Adipocyte (in vitro differentiated cells): ENCODE measurements at regions not wholly inside any gene's neighbourhood (a gene's known extent, or its start where the extent isn't known, plus 50 kb on each side); places are given as distances from the start of the nearest gene placed in this dataset.

Experiments
- DNase-seq: peaks from one replicate; pipeline ENCODE4 v3.0.0-alpha.2; 2015; ENCODE audit warnings: low read depth
- H3K27me3 ChIP-seq: replicated peaks from 2 replicates; pipeline ENCODE4 v1.7.0; 2013; ENCODE audit warnings: mild to moderate bottlenecking, low read length, moderate library complexity; ENCODE audit not compliant: control insufficient read depth, insufficient read depth
- H3K36me3 ChIP-seq: 2 replicates; pipeline ENCODE4 v1.7.0; 2013; ENCODE audit warnings: low read length, mild to moderate bottlenecking, moderate library complexity; ENCODE audit not compliant: control insufficient read depth, insufficient read depth, severe bottlenecking
- H3K4me1 ChIP-seq: 2 replicates; pipeline ENCODE4 v1.7.0; 2013; ENCODE audit warnings: mild to moderate bottlenecking, low read length, moderate library complexity; ENCODE audit not compliant: control insufficient read depth, insufficient read depth
- H3K4me3 ChIP-seq: 2 replicates; pipeline ENCODE4 v1.7.0; 2013; ENCODE audit warnings: mild to moderate bottlenecking, low read length, moderate library complexity
- H3K9ac ChIP-seq: 2 replicates; pipeline ENCODE4 v1.7.0; 2013; ENCODE audit warnings: mild to moderate bottlenecking, low read length, moderate library complexity
- H3K9me3 ChIP-seq: 2 replicates; pipeline ENCODE4 v1.7.0; 2013; ENCODE audit warnings: mild to moderate bottlenecking, low read length, moderate library complexity; ENCODE audit not compliant: control insufficient read depth

GRCh38 chr21:18899261-18899660, 495.7 kb upstream of the TMPRSS15 start:
- Histone ChIP-seq H3K36me3 (no peaks in the 10 kb centered on the region), H3K27me3 (no peaks in the 10 kb centered on the region), H3K4me3 (no peak overlapping the region), H3K9me3 (no peaks in the 10 kb centered on the region), H3K4me1 (no peaks in the 10 kb centered on the region), H3K9ac (no peak overlapping the region)
- DNase-seq, result no peak

- no peak for DNase-seq
- H3K9me3 ChIP-seq, result no peaks in the 10 kb centered on the region
- no peak overlapping the region for H3K9ac ChIP-seq
- no peaks in the 10 kb centered on the region for H3K36me3 ChIP-seq
- no peak overlapping the region for H3K4me3 ChIP-seq
- no peaks in the 10 kb centered on the region for H3K27me3 ChIP-seq
- H3K4me1 ChIP-seq, result no peaks in the 10 kb centered on the region
These were observed 499.1 kb upstream of the TMPRSS15 start for GRCh38 chr21:18902660-18903059.

GRCh38 chr21:18907076-18907475, 503.5 kb upstream of the TMPRSS15 start:
- H3K27me3 ChIP-seq, result no peaks in the 10 kb centered on the region
- no peaks in the 10 kb centered on the region for H3K4me1 ChIP-seq
- H3K9me3 ChIP-seq, result peaks cover 6% of the 10 kb centered on the region
- no peaks in the 10 kb centered on the region for H3K36me3 ChIP-seq
- H3K4me3 ChIP-seq, result no peak overlapping the region
- no peak for DNase-seq
- H3K9ac ChIP-seq, result no peak overlapping the region

GRCh38 chr21:18908641-18909040, 505.1 kb upstream of the TMPRSS15 start:
- no peak for DNase-seq

GRCh38 chr21:18913914-18914313, 510.3 kb upstream of the TMPRSS15 start:
- H3K9ac ChIP-seq, result no peak overlapping the region
- H3K36me3 ChIP-seq, result no peaks in the 10 kb centered on the region
- no peaks in the 10 kb centered on the region for H3K27me3 ChIP-seq
- H3K4me1 ChIP-seq, result no peaks in the 10 kb centered on the region
- H3K4me3 ChIP-seq, result no peak overlapping the region
- DNase-seq, result no peak
- peaks cover 9% of the 10 kb centered on the region for H3K9me3 ChIP-seq

More at GRCh38 chr21:18908641-18909040, 505.1 kb upstream of the TMPRSS15 start:
- Histone ChIP-seq H3K27me3 (no peaks in the 10 kb centered on the region), H3K4me1 (no peaks in the 10 kb centered on the region), H3K36me3 (no peaks in the 10 kb centered on the region), H3K9me3 (peaks cover 6% of the 10 kb centered on the region), H3K4me3 (no peak overlapping the region), H3K9ac (no peak overlapping the region)

- Histone ChIP-seq H3K4me1 (no peaks in the 10 kb centered on the region), H3K36me3 (no peaks in the 10 kb centered on the region), H3K27me3 (no peaks in the 10 kb centered on the region), H3K4me3 (no peak overlapping the region), H3K9ac (no peak overlapping the region), H3K9me3 (peaks cover 9% of the 10 kb centered on the region)
- DNase-seq, result no peak
These were observed 511.0 kb upstream of the TMPRSS15 start for GRCh38 chr21:18914570-18914969.

GRCh38 chr21:18917622-18918021, 514.0 kb upstream of the TMPRSS15 start:
- Histone ChIP-seq H3K4me3 (no peak overlapping the region), H3K9ac (no peak overlapping the region), H3K9me3 (peaks cover 3% of the 10 kb centered on the region), H3K36me3 (no peaks in the 10 kb centered on the region), H3K4me1 (no peaks in the 10 kb centered on the region), H3K27me3 (no peaks in the 10 kb centered on the region)
- no peak for DNase-seq

- Histone ChIP-seq H3K36me3 (no peaks in the 10 kb centered on the region), H3K9me3 (no peaks in the 10 kb centered on the region), H3K9ac (no peak overlapping the region), H3K4me1 (no peaks in the 10 kb centered on the region), H3K4me3 (no peak overlapping the region), H3K27me3 (no peaks in the 10 kb centered on the region)
- DNase-seq, result no peak
These were observed 527.7 kb upstream of the TMPRSS15 start for GRCh38 chr21:18931237-18931636.

GRCh38 chr21:18937337-18937736, 533.8 kb upstream of the TMPRSS15 start:
- Histone ChIP-seq H3K27me3 (no peaks in the 10 kb centered on the region), H3K4me3 (no peak overlapping the region), H3K4me1 (no peaks in the 10 kb centered on the region), H3K9ac (no peak overlapping the region), H3K9me3 (no peaks in the 10 kb centered on the region), H3K36me3 (no peaks in the 10 kb centered on the region)
- DNase-seq, result no peak

GRCh38 chr21:18940791-18941190, 537.2 kb upstream of the TMPRSS15 start:
- no peak for DNase-seq
- Histone ChIP-seq H3K4me3 (no peak overlapping the region), H3K9ac (no peak overlapping the region), H3K27me3 (no peaks in the 10 kb centered on the region), H3K9me3 (no peaks in the 10 kb centered on the region), H3K4me1 (no peaks in the 10 kb centered on the region), H3K36me3 (no peaks in the 10 kb centered on the region)

GRCh38 chr21:18950045-18950740, 546.6 kb upstream of the TMPRSS15 start:
- H3K36me3 ChIP-seq, result no peaks in the 10 kb centered on the region
- H3K4me1 ChIP-seq, result no peaks in the 10 kb centered on the region
- no peak overlapping the region for H3K9ac ChIP-seq
- H3K27me3 ChIP-seq, result no peaks in the 10 kb centered on the region
- no peak overlapping the region for H3K4me3 ChIP-seq
- no peaks in the 10 kb centered on the region for H3K9me3 ChIP-seq
- DNase-seq, result no peak
